AG04449 (cell line): ENCODE measurements at regions not wholly inside any gene's neighbourhood (a gene's known extent, or its start where the extent isn't known, plus 50 kb on each side); places are given as distances from the start of the nearest gene placed in this dataset.

Experiments
- CTCF ChIA-PET: fragments of 350-600 bp; formaldehyde crosslinking; extraction: SDS; loops from one replicate; lab custom pipeline; 2021; ENCODE audit warnings: antibody characterized with exemption; lab: Yijun Ruan, JAX
- POLR2A ChIA-PET: fragments of 400-600, 350-600 bp; formaldehyde crosslinking; extraction: SDS; loops from one replicate; lab custom pipeline; 2020; ENCODE audit warnings: antibody characterized with exemption, inconsistent platforms; lab: Yijun Ruan, JAX
- DNase-seq: peaks from one replicate; pipeline ENCODE4 v3.0.0-alpha.2; 2010; ENCODE audit warnings: low read depth, low spot score
- H3K4me3 ChIP-seq: 2 replicates; pipeline ENCODE4 v1.5.1; 2011; ENCODE audit warnings: low read depth, mild to moderate bottlenecking, control low read depth, low read length
- TF ChIP-seq, protein P1 (sequence below): IDR thresholded peaks from one replicate; pipeline ENCODE4 v1.5.1; 2011; ENCODE audit warnings: mild to moderate bottlenecking, moderate library complexity, low read length, control low read depth, inconsistent platforms; ENCODE audit not compliant: insufficient read depth; ENCODE audit errors: missing control alignments

DNA sequence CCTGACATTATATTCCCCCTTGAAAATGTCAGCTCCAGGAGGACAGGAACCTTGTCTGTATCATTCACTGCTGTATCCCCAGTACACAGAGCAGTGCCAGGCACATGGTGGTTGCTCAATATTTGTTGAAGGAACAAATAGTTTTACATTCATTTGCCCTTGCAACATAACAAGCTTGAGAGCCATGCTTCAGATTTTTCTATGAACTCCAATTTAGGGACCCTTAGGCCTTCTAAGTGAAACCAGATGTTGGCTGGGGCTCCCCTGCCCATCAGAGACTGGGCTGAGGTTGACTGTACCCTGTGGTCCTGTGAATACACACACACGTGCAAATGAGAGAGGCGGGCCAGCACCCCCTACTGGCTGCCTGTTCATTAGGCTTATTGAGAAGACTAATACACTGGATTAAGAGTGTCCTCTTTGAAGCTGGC, 214.9 kb upstream of the WWC1 start:
- ChIA-PET CTCF (interaction anchor here (0.8 to 1.8 kb wide), 9 partner anchors 8 to 146 kb away, joined by 3 to 7 read pairs (median 4); no protein-coding TSS in a partner anchor), POLR2A (interaction anchor here (0.8 kb wide), 1 partner anchor 8 kb away, joined by 3 read pairs; no protein-coding TSS in a partner anchor)
- H3K4me3 ChIP-seq = no peak overlapping the region
- DNase-seq = peak; percentile 79
- TF ChIP-seq, protein P1, sequence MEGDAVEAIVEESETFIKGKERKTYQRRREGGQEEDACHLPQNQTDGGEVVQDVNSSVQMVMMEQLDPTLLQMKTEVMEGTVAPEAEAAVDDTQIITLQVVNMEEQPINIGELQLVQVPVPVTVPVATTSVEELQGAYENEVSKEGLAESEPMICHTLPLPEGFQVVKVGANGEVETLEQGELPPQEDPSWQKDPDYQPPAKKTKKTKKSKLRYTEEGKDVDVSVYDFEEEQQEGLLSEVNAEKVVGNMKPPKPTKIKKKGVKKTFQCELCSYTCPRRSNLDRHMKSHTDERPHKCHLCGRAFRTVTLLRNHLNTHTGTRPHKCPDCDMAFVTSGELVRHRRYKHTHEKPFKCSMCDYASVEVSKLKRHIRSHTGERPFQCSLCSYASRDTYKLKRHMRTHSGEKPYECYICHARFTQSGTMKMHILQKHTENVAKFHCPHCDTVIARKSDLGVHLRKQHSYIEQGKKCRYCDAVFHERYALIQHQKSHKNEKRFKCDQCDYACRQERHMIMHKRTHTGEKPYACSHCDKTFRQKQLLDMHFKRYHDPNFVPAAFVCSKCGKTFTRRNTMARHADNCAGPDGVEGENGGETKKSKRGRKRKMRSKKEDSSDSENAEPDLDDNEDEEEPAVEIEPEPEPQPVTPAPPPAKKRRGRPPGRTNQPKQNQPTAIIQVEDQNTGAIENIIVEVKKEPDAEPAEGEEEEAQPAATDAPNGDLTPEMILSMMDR = peak; percentile 69

DNA sequence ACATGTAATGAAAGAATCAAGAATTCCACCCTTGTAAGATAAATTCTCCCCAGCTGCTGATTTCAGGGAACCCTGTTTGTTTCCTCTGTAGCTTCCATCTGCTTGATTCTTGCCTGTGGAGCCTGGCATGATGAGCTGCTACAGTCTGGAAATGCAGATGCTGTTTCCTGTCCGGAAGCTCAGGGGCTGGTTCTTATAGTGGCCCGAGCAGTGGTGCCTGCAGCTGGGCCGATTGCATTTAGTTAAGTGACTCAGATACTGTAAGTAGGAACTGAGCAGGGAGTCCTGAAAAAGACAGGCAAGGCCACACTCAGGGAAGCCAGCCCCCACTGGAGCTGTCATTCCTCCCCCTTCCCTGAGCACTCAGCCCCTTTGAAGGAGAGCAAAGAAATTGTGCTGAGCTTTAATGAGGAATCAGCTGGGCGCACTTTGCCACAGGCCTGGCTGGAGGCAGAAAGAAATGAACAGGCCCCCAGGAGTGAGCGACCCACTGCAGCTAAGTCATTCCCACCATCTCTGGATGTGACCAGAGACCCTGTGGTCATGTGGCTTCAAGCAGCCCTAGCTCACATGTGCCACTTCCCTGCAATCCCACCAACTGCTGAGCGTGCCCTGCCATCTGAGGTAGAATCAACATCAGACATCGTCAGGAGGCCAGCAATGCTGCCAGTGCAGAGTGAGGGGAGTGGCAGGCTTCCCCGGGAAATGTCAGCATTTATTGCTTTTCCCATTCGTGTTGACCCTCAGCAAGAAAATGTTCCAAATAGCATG, 206.0 kb upstream of the WWC1 start:
- H3K4me3 ChIP-seq = 0 out of 2 replicates have a peak overlapping the region, but pooled peaks have one; percentile 1
- no peak for DNase-seq
- ChIA-PET CTCF (interaction anchor here (1.2 to 1.9 kb wide), 5 partner anchors 9 to 135 kb away, joined by 4 to 5 read pairs (median 5); no protein-coding TSS in a partner anchor), POLR2A (interaction anchor here (1.2 kb wide), 1 partner anchor 9 kb away, joined by 3 read pairs; no protein-coding TSS in a partner anchor)
- TF ChIP-seq, protein P1 = no peak

DNA sequence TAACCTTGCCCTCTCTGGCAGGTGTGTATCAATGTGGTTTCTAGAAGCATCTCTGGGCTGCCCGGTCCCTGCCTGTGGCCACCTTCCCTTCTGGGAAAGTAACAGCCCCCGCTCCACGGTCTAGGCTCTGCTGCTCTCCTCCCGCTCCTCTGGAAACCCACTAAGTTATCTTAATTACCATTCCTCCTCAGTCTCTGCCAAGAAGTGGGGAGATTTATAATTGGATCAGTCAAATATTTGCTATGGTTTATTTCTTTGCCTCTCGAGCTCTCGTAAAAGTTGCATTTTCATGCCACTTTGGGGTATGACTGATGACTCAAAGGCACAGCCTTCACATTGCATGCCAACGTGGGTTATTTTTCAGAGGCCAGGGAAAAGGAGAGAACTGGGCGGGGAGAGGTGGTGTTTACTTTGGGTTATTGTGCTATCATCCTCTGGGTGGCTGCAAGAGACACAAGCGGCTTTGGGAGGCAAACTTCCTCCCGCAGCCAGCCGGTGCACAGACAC, 205.3 kb upstream of the WWC1 start:
- POLR2A ChIA-PET = no interaction called here
- TF ChIP-seq, protein P1 = peak; percentile 23
- peak; percentile 75 for DNase-seq
- CTCF ChIA-PET = interaction anchor here (0.5 to 1.3 kb wide), 3 partner anchors 134 to 510 kb away, joined by 3 to 5 read pairs (median 3); no protein-coding TSS in a partner anchor
- H3K4me3 ChIP-seq = no peak overlapping the region

DNA sequence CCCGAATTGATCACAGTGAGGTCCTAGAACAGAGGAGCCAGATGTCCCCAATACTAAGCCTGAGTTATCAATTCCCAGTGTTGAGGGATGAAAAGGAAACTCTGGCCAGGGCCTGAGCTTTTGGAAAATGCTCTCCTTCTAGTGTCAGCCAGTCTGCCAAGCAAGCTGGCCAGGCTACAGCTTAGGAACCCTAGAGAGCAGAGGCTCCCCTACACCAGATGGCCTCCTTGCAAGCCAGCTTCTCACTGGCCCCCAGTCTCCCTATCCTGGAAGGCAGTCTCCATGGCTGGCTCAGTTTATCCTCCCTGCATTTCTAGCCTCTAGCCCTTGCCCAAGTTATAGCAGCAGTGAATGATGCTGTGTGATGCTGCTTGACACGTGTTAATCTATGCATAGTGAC, 204.7 kb upstream of the WWC1 start:
- DNase-seq = no peak
- no peak overlapping the region for H3K4me3 ChIP-seq
- CTCF ChIA-PET = interaction anchor here (0.5 to 1.3 kb wide), 3 partner anchors 133 to 511 kb away, joined by 3 to 5 read pairs (median 3); no protein-coding TSS in a partner anchor
- TF ChIP-seq, protein P1 = no peak
- POLR2A ChIA-PET = no interaction called here

DNA sequence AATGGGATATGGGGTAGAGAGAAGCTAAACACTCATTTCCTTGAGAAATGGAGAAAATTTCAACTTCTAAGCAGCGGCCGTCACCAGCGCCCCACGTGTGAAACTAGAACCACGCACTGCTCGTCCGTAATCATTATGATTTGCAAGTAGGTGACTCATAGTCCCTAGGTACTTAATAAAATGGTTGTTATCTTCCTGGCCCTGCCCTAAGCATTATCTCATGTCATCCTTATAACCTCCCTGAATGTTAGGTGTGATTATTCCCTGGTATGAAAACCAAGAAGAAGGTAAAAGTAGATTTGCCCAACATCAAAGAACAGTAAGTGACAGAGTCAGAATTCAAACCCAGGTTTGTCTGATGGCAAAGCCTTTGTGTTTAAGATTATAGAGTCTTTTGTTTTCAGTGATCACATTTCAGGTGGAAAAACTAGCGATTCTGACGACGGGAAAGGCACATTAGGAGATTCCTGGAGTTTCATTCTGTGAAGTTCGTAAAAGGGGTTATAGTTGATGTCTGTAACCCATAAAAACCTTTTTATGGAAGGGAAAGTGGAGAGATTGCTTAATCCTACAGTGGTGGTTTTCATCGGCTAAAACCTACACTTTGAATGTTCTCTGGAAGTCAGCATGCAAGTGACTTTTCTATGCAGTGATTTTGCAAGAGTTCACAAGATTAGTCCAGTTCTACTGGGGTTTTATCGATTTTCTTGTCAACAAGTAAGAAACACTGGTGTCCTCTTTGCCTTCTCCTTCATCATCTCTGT, 202.9 kb upstream of the WWC1 start:
- ChIA-PET POLR2A (no interaction called here), CTCF (no interaction called here)
- no peak overlapping the region for H3K4me3 ChIP-seq

More for the DNA sequence above, 202.9 kb upstream of the WWC1 start:
- TF ChIP-seq, protein P1 = no peak
- DNase-seq = no peak
